ENCODE measurements at regions not wholly inside any gene's neighbourhood (a gene's known extent, or its start where the extent isn't known, plus 50 kb on each side); places are given as distances from the start of the nearest gene placed in this dataset.

GRCh38 chr4:107562316-107562715, 157.7 kb downstream of the PAPSS1 start:
- no peak for DNase-seq (ENCODE audit: low read depth in 6 of 9, low spot score in 9 of 9)
- WGBS = 98% methylated on average over 2 of the region's 2 CpGs

GRCh38 chr4:107561481-107561880, 158.6 kb downstream of the PAPSS1 start:
- Histone ChIP-seq H3K36me3 (ENCODE audit: control insufficient read depth in 2 of 2, insufficient read depth in 2 of 2, low read length in 1 of 2) (no peaks in the 10 kb centered on the region), H3K4me1 (ENCODE audit: control insufficient read depth in 2 of 2, insufficient read depth in 2 of 2, low read length in 2 of 2) (no peaks in the 10 kb centered on the region), H3K27ac (ENCODE audit: low read depth in 1 of 2, low read length in 1 of 2) (no peak overlapping the region), H3K9me3 (ENCODE audit: control insufficient read depth in 2 of 2, insufficient read depth in 1 of 2, low read length in 1 of 2) (no peaks in the 10 kb centered on the region), H3K27me3 (ENCODE audit: control insufficient read depth in 2 of 2, insufficient read depth in 1 of 2, low read length in 1 of 2) (no peaks in the 10 kb centered on the region), H3K4me3 (ENCODE audit: low read length in 2 of 2) (no peak overlapping the region)
- DNase-seq (ENCODE audit: low read depth in 6 of 9, low spot score in 9 of 9) = no peak
- 97% methylated on average over 4 of the region's 4 CpGs for WGBS

More at GRCh38 chr4:107562316-107562715, 157.7 kb downstream of the PAPSS1 start:
- Histone ChIP-seq H3K36me3 (ENCODE audit: control insufficient read depth in 2 of 2, insufficient read depth in 2 of 2, low read length in 1 of 2) (no peaks in the 10 kb centered on the region), H3K4me1 (ENCODE audit: control insufficient read depth in 2 of 2, insufficient read depth in 2 of 2, low read length in 2 of 2) (no peaks in the 10 kb centered on the region), H3K9me3 (ENCODE audit: control insufficient read depth in 2 of 2, insufficient read depth in 1 of 2, low read length in 1 of 2) (no peaks in the 10 kb centered on the region), H3K4me3 (ENCODE audit: low read length in 2 of 2) (no peak overlapping the region), H3K27me3 (ENCODE audit: control insufficient read depth in 2 of 2, insufficient read depth in 1 of 2, low read length in 1 of 2) (no peaks in the 10 kb centered on the region), H3K27ac (ENCODE audit: low read depth in 1 of 2, low read length in 1 of 2) (no peak overlapping the region)

GRCh38 chr4:107559653-107560052, 160.4 kb downstream of the PAPSS1 start:
- Histone ChIP-seq H3K27ac (ENCODE audit: low read depth in 1 of 2, low read length in 1 of 2) (no peak overlapping the region), H3K36me3 (ENCODE audit: control insufficient read depth in 2 of 2, insufficient read depth in 2 of 2, low read length in 1 of 2) (no peaks in the 10 kb centered on the region), H3K9me3 (ENCODE audit: control insufficient read depth in 2 of 2, insufficient read depth in 1 of 2, low read length in 1 of 2) (no peaks in the 10 kb centered on the region), H3K4me1 (ENCODE audit: control insufficient read depth in 2 of 2, insufficient read depth in 2 of 2, low read length in 2 of 2) (no peaks in the 10 kb centered on the region), H3K4me3 (ENCODE audit: low read length in 2 of 2) (no peak overlapping the region), H3K27me3 (ENCODE audit: control insufficient read depth in 2 of 2, insufficient read depth in 1 of 2, low read length in 1 of 2) (no peaks in the 10 kb centered on the region)
- no peak for DNase-seq (ENCODE audit: low read depth in 6 of 9, low spot score in 9 of 9)

- Histone ChIP-seq H3K27me3 (ENCODE audit: control insufficient read depth in 2 of 2, insufficient read depth in 1 of 2, low read length in 1 of 2) (no peaks in the 10 kb centered on the region), H3K4me1 (ENCODE audit: control insufficient read depth in 2 of 2, insufficient read depth in 2 of 2, low read length in 2 of 2) (no peaks in the 10 kb centered on the region), H3K27ac (ENCODE audit: low read depth in 1 of 2, low read length in 1 of 2) (no peak overlapping the region), H3K36me3 (ENCODE audit: control insufficient read depth in 2 of 2, insufficient read depth in 2 of 2, low read length in 1 of 2) (no peaks in the 10 kb centered on the region), H3K9me3 (ENCODE audit: control insufficient read depth in 2 of 2, insufficient read depth in 1 of 2, low read length in 1 of 2) (no peaks in the 10 kb centered on the region), H3K4me3 (ENCODE audit: low read length in 2 of 2) (no peak overlapping the region)
- DNase-seq (ENCODE audit: low read depth in 6 of 9, low spot score in 9 of 9) = no peak
- 94% methylated on average over 3 of the region's 3 CpGs for WGBS
Measured at GRCh38 chr4:107552306-107552705, 167.7 kb downstream of the PAPSS1 start.

DNA sequence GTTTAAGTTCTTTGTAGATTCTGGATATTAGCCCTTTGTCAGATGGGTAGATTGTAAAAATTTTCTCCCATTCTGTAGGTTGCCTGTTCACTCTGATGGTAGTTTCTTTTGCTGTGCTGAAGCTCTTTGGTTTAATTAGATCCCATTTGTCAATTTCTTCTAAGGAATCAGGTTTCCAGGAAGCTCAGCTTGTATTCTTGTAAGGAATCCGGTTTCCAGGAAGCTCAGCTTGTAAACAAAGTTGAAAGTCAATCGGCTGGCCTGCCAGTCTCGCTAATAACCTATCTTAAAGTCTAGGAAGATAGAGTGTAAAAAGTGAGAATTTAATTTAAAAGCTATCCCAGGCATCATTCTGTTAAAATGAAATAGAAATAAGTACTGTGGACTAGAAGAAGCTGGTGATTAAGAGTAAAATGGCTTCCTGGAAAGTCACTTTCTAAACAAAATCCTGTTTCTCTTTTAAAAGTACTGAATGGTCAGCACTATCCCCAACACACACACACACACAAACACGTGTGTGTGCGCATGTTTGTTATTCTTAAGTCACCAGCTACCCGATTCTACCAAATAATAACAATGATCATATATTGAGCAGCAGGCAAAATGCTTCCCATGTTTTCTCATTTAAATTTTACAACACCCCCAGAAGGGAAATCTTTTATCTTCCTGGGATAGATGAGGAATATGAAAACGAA, 171.7 kb downstream of the PAPSS1 start:
- H3K27ac ChIP-seq (ENCODE audit: low read depth in 1 of 2, low read length in 1 of 2) = no peak overlapping the region
- no peak for DNase-seq (ENCODE audit: low read depth in 6 of 9, low spot score in 9 of 9)
- H3K36me3 ChIP-seq (ENCODE audit: control insufficient read depth in 2 of 2, insufficient read depth in 2 of 2, low read length in 1 of 2) = no peaks in the 10 kb centered on the region
- H3K9me3 ChIP-seq (ENCODE audit: control insufficient read depth in 2 of 2, insufficient read depth in 1 of 2, low read length in 1 of 2) = no peaks in the 10 kb centered on the region
- H3K4me3 ChIP-seq (ENCODE audit: low read length in 2 of 2) = no peak overlapping the region
- H3K27me3 ChIP-seq (ENCODE audit: control insufficient read depth in 2 of 2, insufficient read depth in 1 of 2, low read length in 1 of 2) = no peaks in the 10 kb centered on the region
- 78% methylated on average over 7 of the region's 7 CpGs for WGBS
- H3K4me1 ChIP-seq (ENCODE audit: control insufficient read depth in 2 of 2, insufficient read depth in 2 of 2, low read length in 2 of 2) = no peaks in the 10 kb centered on the region

DNA sequence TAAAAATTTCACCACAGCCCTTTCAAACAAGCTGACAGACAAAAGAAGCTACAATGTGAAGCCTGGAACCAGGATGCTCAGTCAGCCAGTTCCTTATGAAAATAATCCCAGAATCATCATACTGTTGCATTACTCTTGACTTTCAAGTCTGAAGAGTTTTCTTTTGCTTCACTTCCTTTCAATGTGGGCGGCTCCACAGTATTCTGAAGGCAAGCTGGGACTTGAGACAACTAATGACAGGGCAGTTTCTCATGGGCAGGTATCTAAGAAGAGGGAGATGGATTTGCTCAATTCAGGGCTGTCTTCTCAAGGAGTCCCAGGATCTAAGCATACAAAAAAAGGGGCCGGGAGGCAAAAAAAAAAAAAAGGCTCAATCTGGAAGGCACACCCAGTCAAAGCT, 173.4 kb downstream of the PAPSS1 start:
- Histone ChIP-seq H3K27ac (ENCODE audit: low read depth in 1 of 2, low read length in 1 of 2) (no peak overlapping the region), H3K27me3 (ENCODE audit: control insufficient read depth in 2 of 2, insufficient read depth in 1 of 2, low read length in 1 of 2) (no peaks in the 10 kb centered on the region), H3K4me3 (ENCODE audit: low read length in 2 of 2) (no peak overlapping the region), H3K36me3 (ENCODE audit: control insufficient read depth in 2 of 2, insufficient read depth in 2 of 2, low read length in 1 of 2) (no peaks in the 10 kb centered on the region), H3K4me1 (ENCODE audit: control insufficient read depth in 2 of 2, insufficient read depth in 2 of 2, low read length in 2 of 2) (no peaks in the 10 kb centered on the region), H3K9me3 (ENCODE audit: control insufficient read depth in 2 of 2, insufficient read depth in 1 of 2, low read length in 1 of 2) (no peaks in the 10 kb centered on the region)
- DNase-seq (ENCODE audit: low read depth in 6 of 9, low spot score in 9 of 9) = peak in 1 of 9 donors; percentile 10
- WGBS = 91% methylated on average over 2 of the region's 2 CpGs

DNA sequence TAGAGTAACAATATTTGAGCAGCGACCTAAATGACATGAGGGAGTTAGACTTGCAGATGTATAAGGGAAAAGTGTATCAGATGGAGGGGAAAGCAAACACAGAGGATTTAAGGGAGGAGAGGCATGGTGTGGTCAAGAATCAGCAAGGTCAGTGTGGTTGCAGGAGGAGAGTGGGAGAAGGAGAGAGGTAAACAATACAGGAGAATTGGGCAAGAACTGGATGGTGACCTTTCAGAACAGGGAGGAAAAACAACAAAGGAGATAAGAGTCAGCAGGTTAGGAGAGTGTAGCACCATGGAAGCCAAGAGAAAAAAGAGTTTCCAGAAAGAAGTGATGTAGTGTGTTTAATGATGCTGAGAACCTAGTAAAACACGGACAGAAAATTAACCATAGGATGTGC, 178.5 kb downstream of the PAPSS1 start:
- DNase-seq (ENCODE audit: low read depth in 6 of 9, low spot score in 9 of 9) = no peak
- WGBS = 91% methylated on average over 2 of the region's 2 CpGs
- no peak overlapping the region for H3K27ac ChIP-seq (ENCODE audit: low read depth in 1 of 2, low read length in 1 of 2)

DNA sequence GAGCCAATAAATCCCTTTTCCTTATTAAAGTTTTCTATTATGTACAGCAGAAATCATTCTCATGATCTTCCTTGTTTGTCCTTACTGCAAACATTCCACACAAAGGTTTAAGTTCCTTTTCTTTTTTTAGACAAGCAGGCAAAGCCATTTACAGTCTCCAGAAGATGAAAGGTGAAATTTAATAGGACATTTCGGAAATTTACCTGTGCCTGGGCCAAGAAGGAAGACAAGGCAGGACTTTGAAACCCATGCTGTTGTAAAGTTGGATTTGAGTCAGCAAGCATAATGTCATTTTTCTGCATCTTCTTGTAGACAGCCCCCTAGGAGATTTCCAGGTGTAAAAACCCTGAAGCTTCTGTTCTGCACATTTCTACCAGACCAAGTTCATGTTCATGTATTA, 188.1 kb downstream of the PAPSS1 start:
- no peak overlapping the region for H3K27ac ChIP-seq (ENCODE audit: low read depth in 1 of 2, low read length in 1 of 2)
- no peaks in the 10 kb centered on the region for H3K9me3 ChIP-seq (ENCODE audit: control insufficient read depth in 2 of 2, insufficient read depth in 1 of 2, low read length in 1 of 2)
- H3K36me3 ChIP-seq (ENCODE audit: control insufficient read depth in 2 of 2, insufficient read depth in 2 of 2, low read length in 1 of 2) = no peaks in the 10 kb centered on the region
- H3K4me3 ChIP-seq (ENCODE audit: low read length in 2 of 2) = no peak overlapping the region
- H3K4me1 ChIP-seq (ENCODE audit: control insufficient read depth in 2 of 2, insufficient read depth in 2 of 2, low read length in 2 of 2) = no peaks in the 10 kb centered on the region
- DNase-seq (ENCODE audit: low read depth in 6 of 9, low spot score in 9 of 9) = no peak
- no peaks in the 10 kb centered on the region for H3K27me3 ChIP-seq (ENCODE audit: control insufficient read depth in 2 of 2, insufficient read depth in 1 of 2, low read length in 1 of 2)
- 76% methylated on average over 1 of the region's 1 CpG for WGBS

More for the DNA sequence above, 178.5 kb downstream of the PAPSS1 start:
- no peaks in the 10 kb centered on the region for H3K36me3 ChIP-seq (ENCODE audit: control insufficient read depth in 2 of 2, insufficient read depth in 2 of 2, low read length in 1 of 2)
- H3K27me3 ChIP-seq (ENCODE audit: control insufficient read depth in 2 of 2, insufficient read depth in 1 of 2, low read length in 1 of 2) = no peaks in the 10 kb centered on the region
- H3K9me3 ChIP-seq (ENCODE audit: control insufficient read depth in 2 of 2, insufficient read depth in 1 of 2, low read length in 1 of 2) = no peaks in the 10 kb centered on the region
- H3K4me3 ChIP-seq (ENCODE audit: low read length in 2 of 2) = no peak overlapping the region
- no peaks in the 10 kb centered on the region for H3K4me1 ChIP-seq (ENCODE audit: control insufficient read depth in 2 of 2, insufficient read depth in 2 of 2, low read length in 2 of 2)

GRCh38 chr4:107520368-107520767, 199.7 kb downstream of the PAPSS1 start:
- peaks cover 0 to 1% of the 10 kb centered on the region in 2 donors for H3K9me3 ChIP-seq (ENCODE audit: control insufficient read depth in 2 of 2, insufficient read depth in 1 of 2, low read length in 1 of 2)
- no peak for DNase-seq (ENCODE audit: low read depth in 6 of 9, low spot score in 9 of 9)
- H3K27ac ChIP-seq (ENCODE audit: low read depth in 1 of 2, low read length in 1 of 2) = no peak overlapping the region
- no peaks in the 10 kb centered on the region for H3K4me1 ChIP-seq (ENCODE audit: control insufficient read depth in 2 of 2, insufficient read depth in 2 of 2, low read length in 2 of 2)
- H3K27me3 ChIP-seq (ENCODE audit: control insufficient read depth in 2 of 2, insufficient read depth in 1 of 2, low read length in 1 of 2) = no peaks in the 10 kb centered on the region
- 95% methylated on average over 7 of the region's 7 CpGs for WGBS
- H3K4me3 ChIP-seq (ENCODE audit: low read length in 2 of 2) = no peak overlapping the region
- no peaks in the 10 kb centered on the region for H3K36me3 ChIP-seq (ENCODE audit: control insufficient read depth in 2 of 2, insufficient read depth in 2 of 2, low read length in 1 of 2)
